GM23338 (cell line): ENCODE measurements at regions not wholly inside any gene's neighbourhood (a gene's known extent, or its start where the extent isn't known, plus 50 kb on each side); places are given as distances from the start of the nearest gene placed in this dataset.

Experiments used
- ATAC-seq: fragments of 200-7000 bp; cut with Tn5 transposase; 3 replicates; pipeline ENCODE4 v1.9.1; 2020
- DNase-seq: peaks from one replicate; pipeline ENCODE4 v3.0.0-alpha.2; 2015; ENCODE audit warnings: low spot score
- H2AFZ ChIP-seq: fragments of 200-600 bp; sonication (generic); 2 replicates; pipeline ENCODE4 v1.8.0; 2016; ENCODE audit warnings: antibody characterized with exemption, mild to moderate bottlenecking, moderate library complexity
- H3F3A ChIP-seq: fragments of 200-600 bp; sonication (generic); replicated peaks from 2 replicates; pipeline ENCODE4 v1.8.0; 2017; ENCODE audit warnings: antibody characterized with exemption, mixed run types, low read depth
- H3K27ac ChIP-seq: fragments of 200-600 bp; sonication (generic); 2 replicates; pipeline ENCODE4 v1.6.1; 2016; ENCODE audit warnings: low read depth
- H3K27me3 ChIP-seq: fragments of 200-600 bp; sonication (generic); 2 replicates; pipeline ENCODE4 v1.8.0; 2016; ENCODE audit warnings: mild to moderate bottlenecking, mixed run types, moderate library complexity; ENCODE audit not compliant: insufficient read depth
- H3K36me3 ChIP-seq: fragments of 200-600 bp; sonication (generic); 2 replicates; pipeline ENCODE4 v1.8.0; 2016; ENCODE audit warnings: mild to moderate bottlenecking; ENCODE audit not compliant: insufficient read depth
- H3K4me1 ChIP-seq: fragments of 200-600 bp; sonication (generic); 2 replicates; pipeline ENCODE4 v1.8.0; 2016; ENCODE audit warnings: mild to moderate bottlenecking, moderate library complexity; ENCODE audit not compliant: insufficient read depth
- H3K4me2 ChIP-seq: fragments of 200-600 bp; sonication (generic); 2 replicates; pipeline ENCODE4 v1.7.1; 2017; ENCODE audit warnings: mixed run types
- H3K4me3 ChIP-seq: fragments of 200-600 bp; sonication (generic); 2 replicates; pipeline ENCODE4 v1.6.1; 2016; ENCODE audit warnings: mixed run types
- H3K79me2 ChIP-seq: fragments of 200-600 bp; sonication (generic); replicated peaks from 2 replicates; pipeline ENCODE4 v1.8.0; 2017; ENCODE audit warnings: mild to moderate bottlenecking; ENCODE audit not compliant: insufficient read depth
- H3K9me2 ChIP-seq: fragments of 200-600 bp; sonication (generic); 2 replicates; pipeline ENCODE4 v1.8.0; 2017; ENCODE audit not compliant: insufficient read depth
- H4K20me1 ChIP-seq: fragments of 200-600 bp; sonication (generic); replicated peaks from 2 replicates; pipeline ENCODE4 v1.8.0; 2017; ENCODE audit warnings: mild to moderate bottlenecking; ENCODE audit not compliant: insufficient read depth
- H3K27ac Mint-ChIP-seq: 2 replicates; pipeline ENCODE4 v1.8.0; 2020; ENCODE audit warnings: inconsistent platforms, mild to moderate bottlenecking, moderate library complexity, mixed read lengths
- H3K27me3 Mint-ChIP-seq: 3 replicates; pipeline ENCODE4 v1.8.0; 2022; ENCODE audit warnings: low read depth, mild to moderate bottlenecking, moderate library complexity, mixed read lengths, inconsistent platforms; ENCODE audit not compliant: insufficient read depth, poor library complexity
- H3K36me3 Mint-ChIP-seq: 3 replicates; pipeline ENCODE4 v1.8.0; 2021; ENCODE audit warnings: low read depth, mild to moderate bottlenecking, inconsistent platforms, moderate library complexity, mixed read lengths
- H3K4me1 Mint-ChIP-seq: 3 replicates; pipeline ENCODE4 v1.8.0; 2020; ENCODE audit warnings: mild to moderate bottlenecking, inconsistent platforms, mixed read lengths
- H3K4me3 Mint-ChIP-seq: 3 replicates; pipeline ENCODE4 v1.8.0; 2021; ENCODE audit warnings: moderate library complexity, mild to moderate bottlenecking, inconsistent platforms, mixed read lengths
- H3K9me3 Mint-ChIP-seq: 3 replicates; pipeline ENCODE4 v1.8.0; 2020; ENCODE audit warnings: moderate library complexity, mild to moderate bottlenecking, inconsistent platforms, mixed read lengths
- CREB1 ChIP-seq: fragments of 250-450 bp; sonication (Bioruptor Pico); IDR thresholded peaks from 2 replicates; pipeline ENCODE4 v1.5.0; 2020; ENCODE audit warnings: low read depth, mild to moderate bottlenecking, moderate library complexity
- ETS1 ChIP-seq: IDR thresholded peaks from 2 replicates; pipeline ENCODE4 v1.6.1; 2016; ENCODE audit warnings: antibody characterized with exemption
- EZH2 ChIP-seq: fragments of 200-600 bp; sonication (generic); IDR thresholded peaks from one replicate; pipeline ENCODE4 v1.8.0; 2017; ENCODE audit warnings: antibody characterized with exemption, mild to moderate bottlenecking, low read depth; ENCODE audit not compliant: unreplicated experiment
- EZH2phosphoT487 ChIP-seq: fragments of 200-600 bp; sonication (generic); IDR thresholded peaks from one replicate; pipeline ENCODE4 v1.8.1; 2018; ENCODE audit warnings: antibody characterized with exemption; ENCODE audit not compliant: unreplicated experiment
- JUNB ChIP-seq: IDR thresholded peaks from one replicate; pipeline ENCODE4 v1.6.1; 2016; ENCODE audit warnings: antibody characterized with exemption; ENCODE audit not compliant: unreplicated experiment
- POLR2AphosphoS5 ChIP-seq: IDR thresholded peaks from 2 replicates; pipeline ENCODE4 v1.6.1; 2016; ENCODE audit warnings: antibody characterized with exemption, low read depth
- REST ChIP-seq: IDR thresholded peaks from one replicate; pipeline ENCODE4 v1.6.1; 2018; ENCODE audit warnings: antibody characterized with exemption; ENCODE audit not compliant: unreplicated experiment
- STAT1 ChIP-seq: IDR thresholded peaks from one replicate; pipeline ENCODE4 v1.6.1; 2016; ENCODE audit warnings: antibody characterized with exemption; ENCODE audit not compliant: unreplicated experiment
- ZNF114 ChIP-seq: fragments of 250-450 bp; sonication (Bioruptor Pico); IDR thresholded peaks from 2 replicates; pipeline ENCODE4 v1.5.0; 2020; ENCODE audit warnings: mild to moderate bottlenecking, moderate library complexity
- ZNF331 ChIP-seq: fragments of 250-450 bp; sonication (Bioruptor Pico); IDR thresholded peaks from 2 replicates; pipeline ENCODE4 v1.5.0; 2020; ENCODE audit warnings: low read depth, mild to moderate bottlenecking, moderate library complexity
- TF ChIP-seq, protein P1 (sequence below), 2 experiments: fragments of 200-600 bp in 1 of 2; sonication (generic) in 1 of 2; conservative IDR thresholded peaks; 2 replicates each; pipeline versions ENCODE4 v1.5.1 to v1.6.1; 2016 to 2017; ENCODE audit warnings: antibody characterized with exemption in 2 of 2, low read depth in 2 of 2, mild to moderate bottlenecking in 2 of 2, moderate library complexity in 1 of 2
- TF ChIP-seq, protein P2 (sequence below): fragments of 250-450 bp; sonication (Bioruptor Pico); IDR thresholded peaks from 2 replicates; pipeline ENCODE4 v1.5.0; 2020; ENCODE audit warnings: mild to moderate bottlenecking, moderate library complexity

DNA sequence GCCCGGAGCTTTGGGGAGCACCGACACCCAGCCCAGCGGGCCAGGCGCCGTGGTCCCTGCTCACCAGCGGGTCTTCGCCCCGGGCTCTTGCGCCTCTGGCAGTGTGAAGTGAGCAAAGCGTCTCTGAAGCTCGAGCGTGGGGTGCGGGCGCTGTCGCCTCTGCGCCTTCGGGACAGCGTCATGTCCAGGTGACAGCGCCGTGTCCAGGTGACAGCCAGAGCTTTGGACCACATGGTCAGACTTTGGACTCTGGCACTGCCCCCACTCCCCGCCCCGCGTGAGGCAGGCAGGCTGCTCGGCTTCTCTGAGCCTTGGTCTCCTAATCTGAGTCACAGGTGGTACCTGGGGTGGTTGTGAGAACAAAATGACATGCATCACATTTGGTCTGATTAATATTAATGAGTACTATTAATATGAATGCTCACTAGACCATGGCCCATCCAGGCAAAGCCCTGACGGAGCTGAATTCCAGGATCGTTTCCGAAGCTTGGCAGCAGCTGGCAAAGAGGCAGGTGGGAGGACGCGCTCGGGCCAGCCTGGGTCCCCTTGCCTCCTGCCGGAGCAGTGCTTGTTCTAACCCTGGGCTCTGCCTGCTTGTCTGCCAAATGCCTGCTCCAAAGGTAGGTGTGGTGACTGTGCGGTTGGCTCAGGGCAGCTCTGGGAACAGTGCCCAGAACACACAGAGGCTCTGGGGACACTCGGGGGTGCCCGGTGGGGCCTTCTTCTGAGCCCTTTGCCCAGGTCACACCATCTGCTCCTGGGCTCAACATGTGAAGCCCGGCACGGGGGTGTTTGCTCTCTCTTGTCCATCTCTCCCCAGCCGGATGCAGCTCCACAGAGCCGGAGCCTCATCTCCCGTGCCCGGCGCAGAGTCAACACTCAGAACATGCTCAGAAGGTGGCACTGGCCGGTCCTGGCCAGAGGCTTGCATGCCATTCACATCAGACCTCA lies 157.1 kb downstream of the OLFM1 start:
- Histone ChIP-seq H3K4me2 (no peak overlapping the region), H3K27me3 (no peaks in the 10 kb centered on the region), H2AFZ (no peak overlapping the region), H3K36me3 (no peaks in the 10 kb centered on the region), H3K4me1 (no peaks in the 10 kb centered on the region), H3K9me2 (no peaks in the 10 kb centered on the region), H3K4me3 (no peak overlapping the region), H4K20me1 (no peaks in the 10 kb centered on the region), H3K27ac (no peak overlapping the region), H3K79me2 (no peaks in the 10 kb centered on the region), H3F3A (no peaks in the 10 kb centered on the region)
- H3K4me1 Mint-ChIP-seq, result peaks cover 12% of the 10 kb centered on the region
- DNase-seq, result no peak
- H3K27me3 Mint-ChIP-seq, result peaks cover 11% of the 10 kb centered on the region
- H3K4me3 Mint-ChIP-seq, result no peak overlapping the region
- TF ChIP-seq ZNF331 (no peak), CREB1 (CRISPR knock-in tag) (no peak), EZH2phosphoT487 (no peak), POLR2AphosphoS5 (no peak), ZNF114 (CRISPR knock-in tag) (no peak), JUNB (no peak), STAT1 (no peak), EZH2 (no peak), REST (no peak), ETS1 (no peak)
- TF ChIP-seq, protein P1, sequence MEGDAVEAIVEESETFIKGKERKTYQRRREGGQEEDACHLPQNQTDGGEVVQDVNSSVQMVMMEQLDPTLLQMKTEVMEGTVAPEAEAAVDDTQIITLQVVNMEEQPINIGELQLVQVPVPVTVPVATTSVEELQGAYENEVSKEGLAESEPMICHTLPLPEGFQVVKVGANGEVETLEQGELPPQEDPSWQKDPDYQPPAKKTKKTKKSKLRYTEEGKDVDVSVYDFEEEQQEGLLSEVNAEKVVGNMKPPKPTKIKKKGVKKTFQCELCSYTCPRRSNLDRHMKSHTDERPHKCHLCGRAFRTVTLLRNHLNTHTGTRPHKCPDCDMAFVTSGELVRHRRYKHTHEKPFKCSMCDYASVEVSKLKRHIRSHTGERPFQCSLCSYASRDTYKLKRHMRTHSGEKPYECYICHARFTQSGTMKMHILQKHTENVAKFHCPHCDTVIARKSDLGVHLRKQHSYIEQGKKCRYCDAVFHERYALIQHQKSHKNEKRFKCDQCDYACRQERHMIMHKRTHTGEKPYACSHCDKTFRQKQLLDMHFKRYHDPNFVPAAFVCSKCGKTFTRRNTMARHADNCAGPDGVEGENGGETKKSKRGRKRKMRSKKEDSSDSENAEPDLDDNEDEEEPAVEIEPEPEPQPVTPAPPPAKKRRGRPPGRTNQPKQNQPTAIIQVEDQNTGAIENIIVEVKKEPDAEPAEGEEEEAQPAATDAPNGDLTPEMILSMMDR (conservative IDR thresholded peaks at IDR 0.05; ENCODE audit: low read depth in 2 of 2), result no peak
- TF ChIP-seq, protein P2, sequence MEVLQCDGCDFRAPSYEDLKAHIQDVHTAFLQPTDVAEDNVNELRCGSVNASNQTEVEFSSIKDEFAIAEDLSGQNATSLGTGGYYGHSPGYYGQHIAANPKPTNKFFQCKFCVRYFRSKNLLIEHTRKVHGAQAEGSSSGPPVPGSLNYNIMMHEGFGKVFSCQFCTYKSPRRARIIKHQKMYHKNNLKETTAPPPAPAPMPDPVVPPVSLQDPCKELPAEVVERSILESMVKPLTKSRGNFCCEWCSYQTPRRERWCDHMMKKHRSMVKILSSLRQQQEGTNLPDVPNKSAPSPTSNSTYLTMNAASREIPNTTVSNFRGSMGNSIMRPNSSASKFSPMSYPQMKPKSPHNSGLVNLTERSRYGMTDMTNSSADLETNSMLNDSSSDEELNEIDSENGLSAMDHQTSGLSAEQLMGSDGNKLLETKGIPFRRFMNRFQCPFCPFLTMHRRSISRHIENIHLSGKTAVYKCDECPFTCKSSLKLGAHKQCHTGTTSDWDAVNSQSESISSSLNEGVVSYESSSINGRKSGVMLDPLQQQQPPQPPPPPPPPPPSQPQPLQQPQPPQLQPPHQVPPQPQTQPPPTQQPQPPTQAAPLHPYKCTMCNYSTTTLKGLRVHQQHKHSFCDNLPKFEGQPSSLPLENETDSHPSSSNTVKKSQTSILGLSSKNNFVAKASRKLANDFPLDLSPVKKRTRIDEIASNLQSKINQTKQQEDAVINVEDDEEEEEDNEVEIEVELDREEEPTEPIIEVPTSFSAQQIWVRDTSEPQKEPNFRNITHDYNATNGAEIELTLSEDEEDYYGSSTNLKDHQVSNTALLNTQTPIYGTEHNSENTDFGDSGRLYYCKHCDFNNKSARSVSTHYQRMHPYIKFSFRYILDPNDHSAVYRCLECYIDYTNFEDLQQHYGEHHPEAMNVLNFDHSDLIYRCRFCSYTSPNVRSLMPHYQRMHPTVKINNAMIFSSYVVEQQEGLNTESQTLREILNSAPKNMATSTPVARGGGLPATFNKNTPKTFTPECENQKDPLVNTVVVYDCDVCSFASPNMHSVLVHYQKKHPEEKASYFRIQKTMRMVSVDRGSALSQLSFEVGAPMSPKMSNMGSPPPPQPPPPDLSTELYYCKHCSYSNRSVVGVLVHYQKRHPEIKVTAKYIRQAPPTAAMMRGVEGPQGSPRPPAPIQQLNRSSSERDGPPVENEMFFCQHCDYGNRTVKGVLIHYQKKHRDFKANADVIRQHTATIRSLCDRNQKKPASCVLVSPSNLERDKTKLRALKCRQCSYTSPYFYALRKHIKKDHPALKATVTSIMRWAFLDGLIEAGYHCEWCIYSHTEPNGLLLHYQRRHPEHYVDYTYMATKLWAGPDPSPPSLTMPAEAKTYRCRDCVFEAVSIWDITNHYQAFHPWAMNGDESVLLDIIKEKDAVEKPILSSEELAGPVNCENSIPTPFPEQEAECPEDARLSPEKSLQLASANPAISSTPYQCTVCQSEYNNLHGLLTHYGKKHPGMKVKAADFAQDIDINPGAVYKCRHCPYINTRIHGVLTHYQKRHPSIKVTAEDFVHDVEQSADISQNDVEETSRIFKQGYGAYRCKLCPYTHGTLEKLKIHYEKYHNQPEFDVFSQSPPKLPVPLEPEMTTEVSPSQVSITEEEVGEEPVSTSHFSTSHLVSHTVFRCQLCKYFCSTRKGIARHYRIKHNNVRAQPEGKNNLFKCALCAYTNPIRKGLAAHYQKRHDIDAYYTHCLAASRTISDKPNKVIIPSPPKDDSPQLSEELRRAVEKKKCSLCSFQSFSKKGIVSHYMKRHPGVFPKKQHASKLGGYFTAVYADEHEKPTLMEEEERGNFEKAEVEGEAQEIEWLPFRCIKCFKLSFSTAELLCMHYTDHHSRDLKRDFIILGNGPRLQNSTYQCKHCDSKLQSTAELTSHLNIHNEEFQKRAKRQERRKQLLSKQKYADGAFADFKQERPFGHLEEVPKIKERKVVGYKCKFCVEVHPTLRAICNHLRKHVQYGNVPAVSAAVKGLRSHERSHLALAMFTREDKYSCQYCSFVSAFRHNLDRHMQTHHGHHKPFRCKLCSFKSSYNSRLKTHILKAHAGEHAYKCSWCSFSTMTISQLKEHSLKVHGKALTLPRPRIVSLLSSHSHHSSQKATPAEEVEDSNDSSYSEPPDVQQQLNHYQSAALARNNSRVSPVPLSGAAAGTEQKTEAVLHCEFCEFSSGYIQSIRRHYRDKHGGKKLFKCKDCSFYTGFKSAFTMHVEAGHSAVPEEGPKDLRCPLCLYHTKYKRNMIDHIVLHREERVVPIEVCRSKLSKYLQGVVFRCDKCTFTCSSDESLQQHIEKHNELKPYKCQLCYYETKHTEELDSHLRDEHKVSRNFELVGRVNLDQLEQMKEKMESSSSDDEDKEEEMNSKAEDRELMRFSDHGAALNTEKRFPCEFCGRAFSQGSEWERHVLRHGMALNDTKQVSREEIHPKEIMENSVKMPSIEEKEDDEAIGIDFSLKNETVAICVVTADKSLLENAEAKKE, result no peak
- no peaks in the 10 kb centered on the region for H3K9me3 Mint-ChIP-seq
- no peak overlapping the region; the same call in 1 of the 2 replicates for H3K27ac Mint-ChIP-seq
- ATAC-seq, result no peak
- H3K36me3 Mint-ChIP-seq, result no peaks in the 10 kb centered on the region
